Erythroblast (primary cell): ENCODE measurements at regions not wholly inside any gene's neighbourhood (a gene's known extent, or its start where the extent isn't known, plus 50 kb on each side); places are given as distances from the start of the nearest gene placed in this dataset.

ENCODE experiments used
- GATA1 ChIP-seq: IDR thresholded peaks from 2 replicates; pipeline ENCODE4 v1.6.1; 2011; ENCODE audit warnings: low read depth, mild to moderate bottlenecking, control low read depth, low read length, moderate library complexity
- POLR2A ChIP-seq: IDR thresholded peaks from 2 replicates; pipeline ENCODE4 v1.6.1; 2011; ENCODE audit warnings: mild to moderate bottlenecking, low read length

GRCh38 chr3:17795711-17796110 lies 53.3 kb upstream of the TBC1D5 start:
- TF ChIP-seq POLR2A (no peak), GATA1 (no peak)
